Endothelial cell of umbilical vein (primary cell): ENCODE measurements at regions not wholly inside any gene's neighbourhood (a gene's known extent, or its start where the extent isn't known, plus 50 kb on each side); places are given as distances from the start of the nearest gene placed in this dataset.

Source experiments
- BruUV-seq: library from RNA; stranded (reverse); fragments of 400-500 nt; replicated peaks from 2 replicates; lab custom pipeline; 2021; lab: Mats Ljungman, UMichigan
- CTCF ChIA-PET: fragments of 300-600, 350-600 bp; sonication (Branson Sonifier 250); formaldehyde crosslinking; loops from one replicate; lab custom pipeline; 2021; ENCODE audit warnings: antibody characterized with exemption, inconsistent platforms; lab: Charles Lee
- POLR2A ChIA-PET: fragments of 300-600, 350-600 bp; sonication (Branson Sonifier 250); formaldehyde crosslinking; loops from one replicate; lab custom pipeline; 2021; ENCODE audit warnings: antibody characterized with exemption, inconsistent platforms; lab: Charles Lee
- DNase-seq: peaks from one replicate; pipeline ENCODE4 v3.0.0-alpha.2; 2011; ENCODE audit warnings: low read depth, low spot score
- FAIRE-seq: peaks from 2 replicates; lab custom pipeline; 2011; peaks lifted over from hg19 to GRCh38; lab: Jason Lieb, UNC
- H2AFZ ChIP-seq: 2 replicates; pipeline ENCODE4 v1.6.0; 2012; ENCODE audit warnings: low read depth, low read length, control low read depth, inconsistent platforms
- H3K27ac ChIP-seq: 2 replicates; pipeline ENCODE4 v1.5.1; 2011; ENCODE audit warnings: low read depth, mild to moderate bottlenecking, control low read depth, low read length, moderate library complexity; ENCODE audit not compliant: insufficient read depth
- H3K27me3 ChIP-seq, 2 experiments: 2 replicates each; pipeline versions ENCODE4 v1.6.0 to v1.6.1; 2011; ENCODE audit warnings: low read length in 2 of 2, mixed read lengths in 1 of 2; ENCODE audit not compliant: control insufficient read depth in 2 of 2, insufficient read depth in 2 of 2
- H3K36me3 ChIP-seq, 2 experiments: 2 replicates in 1 of 2; 3 replicates in 1 of 2; pipeline ENCODE4 v1.5.1; 2011; ENCODE audit warnings: low read length in 2 of 2, mild to moderate bottlenecking in 1 of 2, moderate library complexity in 1 of 2; ENCODE audit not compliant: control insufficient read depth in 2 of 2, insufficient read depth in 2 of 2; ENCODE audit errors: extremely low read depth in 1 of 2
- H3K4me1 ChIP-seq: 3 replicates; pipeline ENCODE4 v1.5.1; 2011; ENCODE audit warnings: mild to moderate bottlenecking, low read length; ENCODE audit not compliant: control insufficient read depth, insufficient read depth; ENCODE audit errors: extremely low read depth
- H3K4me2 ChIP-seq: 2 replicates; pipeline ENCODE4 v1.6.1; 2011; ENCODE audit warnings: low read length, control low read depth, mixed read lengths; ENCODE audit not compliant: insufficient read depth
- H3K4me3 ChIP-seq, 3 experiments: fragments of 200-600 bp in 1 of 3; sonication (generic), shearing (Covaris generic) in 1 of 3; replicated peaks in 1 of 3; 2 replicates each; pipeline ENCODE4 v1.5.1; 2011 to 2016; ENCODE audit warnings: control low read depth in 3 of 3, low read length in 3 of 3, mild to moderate bottlenecking in 2 of 3, inconsistent platforms in 1 of 3, low read depth in 1 of 3, moderate library complexity in 1 of 3; ENCODE audit not compliant: insufficient read depth in 1 of 3
- H3K79me2 ChIP-seq: 2 replicates; pipeline ENCODE4 v1.6.0; 2012; ENCODE audit warnings: low read length, inconsistent platforms; ENCODE audit not compliant: control insufficient read depth, insufficient read depth
- H3K9ac ChIP-seq: replicated peaks from 2 replicates; pipeline ENCODE3; 2011; ENCODE audit warnings: low read length, control low read depth; ENCODE audit not compliant: insufficient read depth; ENCODE audit errors: extremely low read depth
- H3K9me1 ChIP-seq: replicated peaks from 3 replicates; pipeline ENCODE4 v1.6.0; 2011; ENCODE audit warnings: mild to moderate bottlenecking, low read length; ENCODE audit not compliant: control insufficient read depth, insufficient read depth; ENCODE audit errors: extremely low read depth
- H3K9me3 ChIP-seq: replicated peaks from 2 replicates; pipeline ENCODE4 v1.5.1; 2012; ENCODE audit warnings: low read length, inconsistent platforms; ENCODE audit not compliant: control insufficient read depth, insufficient read depth
- H4K20me1 ChIP-seq: replicated peaks from 2 replicates; pipeline ENCODE3; 2011; ENCODE audit warnings: mild to moderate bottlenecking, low read length; ENCODE audit not compliant: control insufficient read depth, insufficient read depth; ENCODE audit errors: extremely low read depth
- CTCF ChIP-seq, 2 donors: IDR thresholded peaks; 1 replicate in 1 of 2; 2 replicates in 1 of 2; pipeline ENCODE4 v1.5.1; 2011; ENCODE audit warnings: low read length in 2 of 2, mild to moderate bottlenecking in 2 of 2, moderate library complexity in 2 of 2, control low read depth in 1 of 2, inconsistent platforms in 1 of 2, low read depth in 1 of 2; ENCODE audit not compliant: insufficient read depth in 1 of 2; ENCODE audit errors: extremely low read depth in 1 of 2
- EZH2 ChIP-seq: IDR thresholded peaks from 2 replicates; pipeline ENCODE4 v1.6.1; 2012; ENCODE audit warnings: borderline replicate concordance, low read depth, mild to moderate bottlenecking, moderate library complexity, low read length, inconsistent platforms; ENCODE audit not compliant: severe bottlenecking
- FOS ChIP-seq: IDR thresholded peaks from 2 replicates; pipeline ENCODE4 v1.6.1; 2011; ENCODE audit warnings: mild to moderate bottlenecking, low read length, moderate library complexity, borderline replicate concordance; ENCODE audit not compliant: insufficient read depth
- GATA2 ChIP-seq: IDR thresholded peaks from 2 replicates; pipeline ENCODE4 v1.7.0; 2011; ENCODE audit warnings: low read depth, mild to moderate bottlenecking, moderate library complexity, mixed read lengths, low read length; ENCODE audit not compliant: insufficient read length, insufficient read depth
- JUN ChIP-seq: IDR thresholded peaks from 2 replicates; pipeline ENCODE4 v1.6.1; 2011; ENCODE audit warnings: borderline replicate concordance, low read depth; ENCODE audit not compliant: insufficient read length, insufficient read depth
- MYC ChIP-seq: IDR thresholded peaks from one replicate; pipeline ENCODE4 v1.6.1; 2011; ENCODE audit warnings: mild to moderate bottlenecking, low read depth, low read length
- POLR2A ChIP-seq: IDR thresholded peaks from 2 replicates; pipeline ENCODE4 v1.6.1; 2012; ENCODE audit warnings: low read depth, mild to moderate bottlenecking, control low read depth, low read length
- dilution Hi-C: fragments of 300-500 bp; cut with MboI; formaldehyde crosslinking; loops from one replicate; pipeline ENCODE4 v1.15.0; 2019; ENCODE audit warnings: low sequenced_read_pairs; ENCODE audit not compliant: extremely low pct_ligation_motif_present
- intact Hi-C: fragments of 100-400 bp; cut with micrococcal nuclease; formaldehyde crosslinking; loops from one replicate; pipeline ENCODE4 v1.10.0; 2022
- TF ChIP-seq, protein P1 (sequence below): IDR thresholded peaks from 2 replicates; pipeline ENCODE4 v1.6.1; 2011; ENCODE audit not compliant: insufficient read depth, insufficient read length

GRCh38 chr12:89070603-89071002 lies 281.7 kb downstream of the DUSP6 start:
- Histone ChIP-seq H3K27me3 (no peaks in the 10 kb centered on the region), H3K36me3 (no peaks in the 10 kb centered on the region), H3K9me1 (no peaks in the 10 kb centered on the region), H3K9me3 (no peaks in the 10 kb centered on the region), H3K9ac (no peak overlapping the region), H3K4me2 (no peak overlapping the region), H3K4me1 (peaks cover 9% of the 10 kb centered on the region), H3K79me2 (no peaks in the 10 kb centered on the region), H3K4me3 (no peak overlapping the region), H4K20me1 (no peaks in the 10 kb centered on the region), H3K27ac (no peak overlapping the region), H2AFZ (no peak overlapping the region)
- dilution Hi-C loops (no loop called here), intact Hi-C loops (no loop called here)
- TF ChIP-seq POLR2A = no peak
- no peak for TF ChIP-seq MYC
- no peak for TF ChIP-seq EZH2
- no peak for TF ChIP-seq CTCF (IDR thresholded peaks at IDR 0.05; ENCODE audit: extremely low read depth in 1 of 2, insufficient read depth in 1 of 2, low read depth in 1 of 2, low read length in 2 of 2)
- BruUV-seq = no TSS peak
- DNase-seq (no peak), FAIRE-seq (no peak)
- ChIA-PET CTCF (no interaction called here), POLR2A (no interaction called here)

- no peaks in the 10 kb centered on the region for H3K9me3 ChIP-seq
- H3K9me1 ChIP-seq = no peaks in the 10 kb centered on the region
- no peak overlapping the region for H3K4me3 ChIP-seq
- CTCF ChIA-PET = no interaction called here
- no peak overlapping the region for H3K4me2 ChIP-seq
- DNase-seq (no peak), FAIRE-seq (no peak)
- intact Hi-C loops (no loop called here), dilution Hi-C loops (no loop called here)
- H3K27ac ChIP-seq = no peak overlapping the region
- H3K9ac ChIP-seq = no peak overlapping the region
- TF ChIP-seq CTCF (IDR thresholded peaks at IDR 0.05; ENCODE audit: extremely low read depth in 1 of 2, insufficient read depth in 1 of 2, low read depth in 1 of 2, low read length in 2 of 2) (no peak), GATA2 (no peak), JUN (no peak), EZH2 (no peak), MYC (no peak), FOS (no peak), POLR2A (no peak)
- TF ChIP-seq, protein P1, sequence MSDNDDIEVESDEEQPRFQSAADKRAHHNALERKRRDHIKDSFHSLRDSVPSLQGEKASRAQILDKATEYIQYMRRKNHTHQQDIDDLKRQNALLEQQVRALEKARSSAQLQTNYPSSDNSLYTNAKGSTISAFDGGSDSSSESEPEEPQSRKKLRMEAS = no peak
- no peaks in the 10 kb centered on the region for H3K36me3 ChIP-seq
- no peak overlapping the region for H2AFZ ChIP-seq
- no peaks in the 10 kb centered on the region for H4K20me1 ChIP-seq
- H3K4me1 ChIP-seq = peaks cover 9% of the 10 kb centered on the region
- BruUV-seq = no TSS peak
- POLR2A ChIA-PET = no interaction called here
- no peaks in the 10 kb centered on the region for H3K27me3 ChIP-seq
- H3K79me2 ChIP-seq = no peaks in the 10 kb centered on the region
Measured at GRCh38 chr12:89069431-89069830, 282.9 kb downstream of the DUSP6 start.
